ENCODE measurements at regions not wholly inside any gene's neighbourhood (a gene's known extent, or its start where the extent isn't known, plus 50 kb on each side); places are given as distances from the start of the nearest gene placed in this dataset.
A peak's percentile ranks its signal among the peaks of the same experiment; 100 is the strongest.

GRCh38 chr2:66867063-66867441 lies 432.1 kb downstream of the MEIS1 start:
- no peak for ATAC-seq (ENCODE audit: low read depth)

More at GRCh38 chr2:66867063-66867441, 432.1 kb downstream of the MEIS1 start:
- Histone ChIP-seq H3K9me3 (ENCODE audit: control insufficient read depth, insufficient read depth, low read length) (no peaks in the 10 kb centered on the region), H2BK20ac (ENCODE audit: low read depth, low read length) (peak overlapping the region; percentile 99), H3K56ac (ENCODE audit: extremely low read depth, insufficient read depth, low read length) (0 out of 2 replicates have a peak overlapping the region, but pooled peaks have one; percentile 2), H4K20me1 (ENCODE audit: insufficient read depth, low read length) (no peaks in the 10 kb centered on the region), H2AK9ac (replicated peaks; ENCODE audit: low read depth, low read length, poor library complexity) (no peak overlapping the region), H3K18ac (ENCODE audit: low read depth, low read length) (peak overlapping the region; percentile 84), H2AK5ac (ENCODE audit: low read depth, low read length) (peak overlapping the region; percentile 62), H3K14ac (replicated peaks; ENCODE audit: low read depth, low read length) (peak overlapping the region; percentile 98), H4K8ac (ENCODE audit: low read depth in 2 of 2, low read length in 2 of 2) (peak overlapping the region; percentile 45 to 95), H3K9me1 (ENCODE audit: insufficient read depth, low read length) (peaks cover 14% of the 10 kb centered on the region), H2BK15ac (ENCODE audit: low read depth, low read length) (peak overlapping the region; percentile 86; the same call in 2 of the 3 replicates), H3K9ac (ENCODE audit: low read depth, low read length) (peak overlapping the region; percentile 52; the same call in 1 of the 2 replicates), H4K5ac (ENCODE audit: low read depth, low read length) (peak overlapping the region; percentile 59; the same call in 1 of the 2 replicates), H2BK5ac (ENCODE audit: low read depth, low read length, poor library complexity, severe bottlenecking) (peak overlapping the region; percentile 92), H4K91ac (ENCODE audit: insufficient read depth, low read depth, low read length) (peak overlapping the region; percentile 63), H3K27ac (ENCODE audit: insufficient read depth, low read length) (peak overlapping the region; percentile 12; the same call in 1 of the 2 replicates), H3K4me1 (ENCODE audit: control insufficient read depth, insufficient read depth, low read length) (peaks cover 34% of the 10 kb centered on the region), H3K4me2 (ENCODE audit: low read depth, low read length) (no peak overlapping the region; the same call in 1 of the 2 replicates), H3K27me3 (ENCODE audit: control insufficient read depth, insufficient read depth, low read length) (no peaks in the 10 kb centered on the region), H2AFZ (replicated peaks; ENCODE audit: low read length, poor library complexity) (no peak overlapping the region), H3K4me3 (ENCODE audit: insufficient read depth, low read depth, low read length) (no peak overlapping the region), H3K23ac (ENCODE audit: low read depth, low read length) (peak overlapping the region; percentile 40), H3K4ac (ENCODE audit: low read depth, low read length) (peak overlapping the region; percentile 73), H3K79me1 (ENCODE audit: low read depth in 1 of 2, low read length in 2 of 2) (peaks cover 0 to 40% of the 10 kb centered on the region in 2 experiments; a peak in 3 of 4 replicates), H3K36me3 (ENCODE audit: control insufficient read depth, insufficient read depth, low read length) (no peaks in the 10 kb centered on the region), H2BK120ac (ENCODE audit: low read depth, low read length) (peak overlapping the region; percentile 99)
- intact Hi-C loops (cut with micrococcal nuclease): no loop called here
- POLR2A ChIA-PET (ENCODE audit: unreplicated experiment): interaction anchor here (0.6 kb wide), 1 partner anchor 433 kb away, joined by 4 read pairs; no protein-coding TSS in a partner anchor
- dilution Hi-C loops (cut with HindIII; ENCODE audit: low sequenced_read_pairs, unreplicated experiment): no loop called here
- TF ChIP-seq CEBPB (IDR thresholded peaks at IDR 0.05; ENCODE audit: low read depth, low read length): peak; percentile 47; the same call in 1 of the 2 replicates
- no peak for TF ChIP-seq RAD21 (IDR thresholded peaks at IDR 0.05; ENCODE audit: low read length)
- WGBS, 2 experiments (ENCODE audit: extremely low coverage in 2 of 2, insufficient read length in 1 of 2): no CpG with 5 or more reads among the region's 2 CpGs
- in situ Hi-C loops (cut with MboI; ENCODE audit: low sequenced_read_pairs): no loop called here
- DNase-seq: no peak
- CTCF ChIA-PET: interaction anchor here (1.1 kb wide), 1 partner anchor 27 kb away, joined by 3 read pairs; no protein-coding TSS in a partner anchor
- BruUV-seq (replicated peaks): no TSS peak

All from IMR-90 (cell line).